K562 (cell line): ENCODE measurements at regions not wholly inside any gene's neighbourhood (a gene's known extent, or its start where the extent isn't known, plus 50 kb on each side); places are given as distances from the start of the nearest gene placed in this dataset.

Experiments
- ATAC-seq: fragments of 200-7000 bp; cut with Tn5 transposase; 3 replicates; pipeline ENCODE4 v1.9.1; 2020; ENCODE audit warnings: moderate library complexity
- BruUV-seq: library from RNA; stranded (reverse); fragments of 400-500 nt; replicated peaks from 2 replicates; lab custom pipeline; 2021; lab: Mats Ljungman, UMichigan
- CTCF ChIA-PET: fragments of 300-600 bp; formaldehyde crosslinking; extraction: SDS; loops from one replicate; lab custom pipeline; 2021; ENCODE audit warnings: low intra/inter-chr PET ratio; lab: Yijun Ruan, JAX
- POLR2A ChIA-PET: fragments of 300-600, 350-650 bp; sonication (Branson Sonifier 250); formaldehyde crosslinking; extraction: SDS; loops from one replicate; lab custom pipeline; 2021; ENCODE audit warnings: antibody characterized with exemption, inconsistent platforms; lab: Yijun Ruan, JAX
- DNase-seq, 4 experiments: peaks; one replicate each; pipeline versions ENCODE4 v3.0.0 to v3.0.0-alpha.2; 2011 to 2018; ENCODE audit warnings: low spot score in 3 of 4, mixed read lengths in 3 of 4; ENCODE audit errors: extremely low read depth in 1 of 4
- FAIRE-seq: peaks from 2 replicates; lab custom pipeline; 2011; peaks lifted over from hg19 to GRCh38; lab: Jason Lieb, UNC
- H2AFZ ChIP-seq: 2 replicates; pipeline ENCODE4 v1.6.0; 2011; ENCODE audit warnings: low read depth, low read length, control low read depth, inconsistent platforms
- H3K27ac ChIP-seq: fragments of 200-600 bp; 3 replicates; pipeline ENCODE4 v1.8.0; 2011; ENCODE audit warnings: low read depth, mild to moderate bottlenecking, control low read depth, inconsistent platforms, low read length, moderate library complexity, mixed read lengths; ENCODE audit errors: extremely low read depth
- H3K27me3 ChIP-seq, 2 experiments: fragments of 300-600 bp in 1 of 2; 2 replicates in 1 of 2; 3 replicates in 1 of 2; pipeline versions ENCODE4 v1.6.0 to v1.8.0; 2011; ENCODE audit warnings: inconsistent platforms in 2 of 2, low read length in 2 of 2, mild to moderate bottlenecking in 1 of 2, mixed read lengths in 1 of 2, moderate library complexity in 1 of 2; ENCODE audit not compliant: control insufficient read depth in 2 of 2, insufficient read depth in 2 of 2
- H3K36me3 ChIP-seq: fragments of 300-600 bp; 3 replicates; pipeline ENCODE4 v1.8.0; 2011; ENCODE audit warnings: mild to moderate bottlenecking, low read length, inconsistent platforms; ENCODE audit not compliant: control insufficient read depth, insufficient read depth
- H3K4me1 ChIP-seq, 2 experiments: fragments of 200-600 bp in 1 of 2; replicated peaks in 1 of 2; 2 replicates in 1 of 2; 3 replicates in 1 of 2; pipeline versions ENCODE4 v1.5.1 to v1.8.0; 2011; ENCODE audit warnings: inconsistent platforms in 2 of 2, low read length in 2 of 2, mild to moderate bottlenecking in 1 of 2, mixed read lengths in 1 of 2, moderate library complexity in 1 of 2; ENCODE audit not compliant: control insufficient read depth in 2 of 2, insufficient read depth in 2 of 2
- H3K4me2 ChIP-seq: 2 replicates; pipeline ENCODE4 v1.6.1; 2011; ENCODE audit warnings: low read length, control low read depth, inconsistent platforms, mixed read lengths; ENCODE audit not compliant: insufficient read depth
- H3K4me3 ChIP-seq: fragments of 200-600 bp; sonication (generic), shearing (Covaris generic); 2 replicates; pipeline ENCODE4 v1.5.1; 2016; ENCODE audit warnings: control low read depth, inconsistent platforms
- H3K79me2 ChIP-seq: fragments of 200-600 bp; 3 replicates; pipeline ENCODE4 v1.8.0; 2011; ENCODE audit warnings: low read length, inconsistent platforms; ENCODE audit not compliant: control insufficient read depth, insufficient read depth
- H3K9ac ChIP-seq, 2 experiments: 2 replicates each; pipeline versions ENCODE4 v1.6.0 to v1.6.1; 2011; ENCODE audit warnings: low read depth in 2 of 2, low read length in 2 of 2, control low read depth in 1 of 2, inconsistent platforms in 1 of 2, mild to moderate bottlenecking in 1 of 2, mixed read lengths in 1 of 2; ENCODE audit not compliant: insufficient read depth in 1 of 2
- H3K9me1 ChIP-seq: one replicate; pipeline ENCODE4 v1.6.0; 2011; ENCODE audit warnings: inconsistent platforms, mild to moderate bottlenecking, low read length, moderate library complexity; ENCODE audit not compliant: control insufficient read depth, insufficient read depth
- H3K9me3 ChIP-seq: replicated peaks from 2 replicates; pipeline ENCODE4 v1.5.1; 2011; ENCODE audit warnings: low read depth, low read length, inconsistent platforms; ENCODE audit not compliant: control insufficient read depth, insufficient read depth
- H4K20me1 ChIP-seq: replicated peaks from 2 replicates; pipeline ENCODE4 v1.6.1; 2011; ENCODE audit warnings: low read length, inconsistent platforms, mixed read lengths; ENCODE audit not compliant: control insufficient read depth, insufficient read depth
- NFIC ChIP-seq: fragments of 450-650 bp; IDR thresholded peaks from 2 replicates; pipeline ENCODE4 v1.6.1; 2017; ENCODE audit warnings: mild to moderate bottlenecking, inconsistent platforms
- NRF1 ChIP-seq, 2 experiments: fragments of 450-650 bp; IDR thresholded peaks in 1 of 2; conservative IDR thresholded peaks in 1 of 2; 2 replicates each; pipeline ENCODE4 v1.6.1; 2014; ENCODE audit warnings: mild to moderate bottlenecking in 2 of 2
- WGBS: fragments of 100-300 bp; shearing (Covaris generic); methylation state at CpG from one replicate; pipeline ENCODE4 v1.1.6; 2016; ENCODE audit warnings: low coverage, mixed read lengths; ENCODE audit not compliant: insufficient coverage; ENCODE audit errors: missing lambda C conversion rate; 5-methylcytosine and 5-hydroxymethylcytosine counted together
- in situ Hi-C: fragments of 300-500 bp; cut with MboI; formaldehyde crosslinking; loops from 4 replicates; pipeline ENCODE4 v1.15.0; 2018; ENCODE audit warnings: inconsistent platforms, mixed read lengths
- intact Hi-C: fragments of 100-400 bp; cut with micrococcal nuclease; formaldehyde crosslinking; loops from 2 replicates; pipeline ENCODE4 v1.14.2; 2022

- H3K9me1 ChIP-seq, result no peaks in the 10 kb centered on the region
- H3K27me3 ChIP-seq, result peaks cover 6 to 10% of the 10 kb centered on the region in 2 experiments; a peak in 1 of 5 replicates
- ATAC-seq (0 out of 3 replicates have a peak, but pooled peaks have one; percentile 11), FAIRE-seq (peak; percentile 15), DNase-seq (peak in 1 of 4 experiments; percentile 43)
- no peak overlapping the region for H3K4me3 ChIP-seq
- H3K4me1 ChIP-seq, result 0 out of 5 replicates have a peak, but pooled peaks cover 0 to 4% of the 10 kb centered on the region in 2 experiments
- ChIA-PET CTCF (no interaction called here), POLR2A (interaction anchor here (0.7 kb wide), 1 partner anchor 15 kb away, joined by 3 read pairs; no protein-coding TSS in a partner anchor)
- intact Hi-C loops, result loop anchor here (10.0 kb wide), 1 partner anchor 73 kb away; no protein-coding TSS in a partner anchor
- 3% methylated on average over 3 of the region's 3 CpGs for WGBS
- in situ Hi-C loops, result no loop called here
- no peak overlapping the region for H2AFZ ChIP-seq
- no TSS peak for BruUV-seq
- H3K27ac ChIP-seq, result no peak overlapping the region
- H3K79me2 ChIP-seq, result no peaks in the 10 kb centered on the region
- no peak overlapping the region for H3K4me2 ChIP-seq
- H3K9ac ChIP-seq, result no peak overlapping the region
- H3K36me3 ChIP-seq, result no peaks in the 10 kb centered on the region
- no peaks in the 10 kb centered on the region; the same call in 1 of the 2 replicates for H4K20me1 ChIP-seq
- no peak for TF ChIP-seq NRF1 (conservative IDR thresholded peaks at IDR 0.05 in 1 of 2, IDR thresholded peaks at IDR 0.05 in 1 of 2)
- TF ChIP-seq NFIC, result peak; percentile 87
- H3K9me3 ChIP-seq, result peaks cover 2% of the 10 kb centered on the region; the same call in 1 of the 2 replicates
Measured at GRCh38 chr21:31781737-31782136, 49.8 kb upstream of the SCAF4 start.
